NCI-H2171 treated with DMSO at 0.1 percent for 48 hours (cell line): ENCODE measurements at regions not wholly inside any gene's neighbourhood (a gene's known extent, or its start where the extent isn't known, plus 50 kb on each side); places are given as distances from the start of the nearest gene placed in this dataset.

Experiments
- DNase-seq: peaks from one replicate; lab custom pipeline; 2025; lab: John Stamatoyannopoulos, UW

DNA sequence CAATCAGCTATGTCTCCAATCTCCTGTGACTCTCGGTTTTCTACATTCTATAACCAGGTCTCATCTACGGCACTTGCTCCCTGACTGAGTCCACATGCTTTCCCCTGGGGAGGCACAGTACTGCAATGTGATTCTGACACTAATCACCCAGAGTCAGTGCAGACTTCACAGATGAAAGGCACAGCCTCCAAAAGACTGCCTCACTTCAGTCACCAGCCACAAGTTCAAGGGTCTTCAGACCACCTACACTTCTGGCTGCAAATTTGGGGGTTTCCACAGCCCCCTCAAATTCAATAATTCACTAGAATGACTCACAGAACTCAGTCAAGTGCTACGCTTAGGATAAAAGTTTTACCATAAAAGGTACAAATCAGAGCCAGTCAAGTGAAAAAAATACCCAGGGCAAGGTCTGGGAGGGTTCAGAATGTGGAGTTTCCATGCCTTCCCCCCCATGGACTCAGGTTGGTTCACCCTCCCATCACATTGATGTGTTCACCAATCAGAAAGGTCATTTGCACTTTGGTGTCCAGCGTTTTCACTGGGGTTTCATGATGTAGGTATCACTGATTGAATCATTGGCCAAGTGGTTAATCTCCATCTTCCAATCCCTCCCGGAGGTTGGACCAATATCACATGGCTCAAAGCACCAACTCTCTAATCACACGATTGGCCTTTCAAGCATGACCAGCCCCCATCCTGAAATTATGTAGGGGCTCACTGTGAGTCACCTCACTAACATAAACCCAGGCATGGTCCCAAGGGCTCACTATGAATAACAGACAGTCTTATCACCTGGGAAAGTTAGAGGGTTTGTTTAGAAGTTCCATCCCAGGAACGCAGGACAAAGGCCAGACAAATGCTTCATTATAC is 182.9 kb upstream of the CAMK1G start:
- no peak for DNase-seq

DNA sequence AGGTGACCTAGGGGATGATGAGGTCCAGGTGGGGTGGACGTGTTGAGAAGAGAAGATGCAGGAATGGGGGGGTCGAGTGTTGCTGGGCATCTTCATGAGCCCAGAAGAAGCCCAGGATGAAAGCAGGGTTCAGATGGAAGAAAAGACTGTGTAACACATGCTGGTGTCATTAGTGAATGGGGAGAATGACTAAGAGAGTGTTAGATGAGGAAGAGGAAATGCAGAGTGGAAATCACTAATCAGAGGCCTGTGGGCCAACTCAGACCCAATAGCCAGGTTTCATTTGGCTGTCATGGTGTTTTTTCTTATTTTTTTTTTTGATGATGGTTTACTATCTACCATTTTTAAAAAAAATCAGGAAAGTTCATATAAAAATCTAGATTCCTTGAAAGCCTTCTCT is 180.8 kb upstream of the CAMK1G start:
- DNase-seq = no peak

DNA sequence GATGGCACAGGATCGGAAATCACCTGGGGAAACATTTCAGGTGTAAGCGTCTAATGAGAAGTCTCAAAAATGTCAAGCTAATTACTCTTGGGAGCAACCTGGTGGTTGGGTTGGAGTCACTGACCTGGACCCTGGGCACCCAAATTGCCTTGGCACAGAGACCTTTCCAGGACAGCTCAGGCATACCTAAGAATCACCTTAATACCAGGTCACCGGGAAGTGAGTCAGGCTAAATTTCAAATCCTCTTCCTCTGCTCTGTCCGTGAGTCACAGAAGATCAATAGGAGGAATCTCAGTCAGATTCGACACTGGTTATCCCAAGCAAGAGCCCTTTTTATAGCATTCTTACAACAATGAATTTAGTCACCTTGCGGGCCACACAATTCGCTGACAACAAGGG is 179.6 kb upstream of the CAMK1G start:
- no peak for DNase-seq

DNA sequence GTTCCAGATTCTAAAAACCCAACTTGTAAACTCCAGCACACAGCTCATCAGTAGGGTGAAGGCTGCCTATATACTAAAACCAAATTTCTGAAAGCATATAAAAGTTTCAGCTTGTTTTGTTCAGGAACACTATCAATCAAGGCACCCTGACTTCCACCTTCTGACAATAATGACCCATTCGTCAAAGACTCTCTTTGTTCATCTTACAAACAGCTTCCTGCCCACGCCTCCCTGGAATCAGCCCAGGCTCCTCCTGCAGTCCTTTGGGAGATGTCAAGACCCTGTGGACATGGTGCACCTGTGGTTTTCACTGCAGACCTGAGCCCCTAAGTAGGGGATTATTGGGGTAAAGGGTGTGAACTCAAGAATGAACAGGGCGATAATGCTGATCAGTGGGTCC is 178.9 kb upstream of the CAMK1G start:
- no peak for DNase-seq

DNA sequence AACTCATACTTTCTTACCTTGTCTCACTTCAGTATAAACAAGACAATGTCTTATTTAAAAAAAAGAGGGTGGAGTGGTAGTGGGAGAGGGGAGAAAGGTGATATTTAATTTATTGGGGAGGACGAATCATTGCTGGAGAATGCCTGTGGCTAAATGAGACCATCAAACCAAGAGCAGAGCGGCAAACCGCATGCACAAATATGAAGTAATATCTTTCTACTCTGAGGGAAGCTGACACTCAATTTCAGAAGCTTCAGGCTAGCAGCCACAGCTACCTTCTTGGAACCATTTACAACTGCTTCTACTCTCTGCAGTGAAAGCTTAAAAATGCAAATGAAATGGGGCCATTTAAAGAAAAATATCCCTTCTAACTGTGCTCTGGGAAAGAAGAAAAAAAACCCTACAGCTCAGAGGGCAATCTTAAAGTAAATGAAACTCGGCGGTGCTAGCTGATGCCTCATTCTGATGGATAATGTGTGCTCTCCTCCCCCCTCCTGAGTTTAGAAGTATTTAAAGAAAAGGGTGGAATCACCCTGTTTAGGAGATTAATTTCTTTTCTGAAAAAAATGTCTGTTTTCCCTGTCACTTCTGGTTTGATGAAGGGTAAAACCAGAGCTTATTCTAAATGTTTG is 178.2 kb upstream of the CAMK1G start:
- DNase-seq = no peak

DNA sequence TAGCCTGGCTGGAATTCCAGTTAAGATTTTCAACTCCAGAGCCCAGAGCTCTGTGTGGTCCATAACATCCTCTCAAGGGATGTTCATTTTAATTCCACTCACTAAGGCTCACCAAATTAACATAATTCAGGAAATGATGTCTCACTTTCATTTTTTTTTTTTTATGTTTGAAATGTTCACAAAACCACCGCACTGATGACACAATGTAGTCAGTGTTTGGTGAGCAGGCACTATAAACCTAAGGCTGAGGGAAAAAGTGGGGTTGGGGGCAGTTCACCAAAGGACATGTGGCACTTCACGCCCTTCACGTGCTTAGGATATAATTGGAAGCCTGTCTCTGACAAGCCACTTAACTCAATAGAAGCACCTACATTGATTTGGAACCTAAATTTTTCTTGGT is 177.3 kb upstream of the CAMK1G start:
- no peak for DNase-seq

DNA sequence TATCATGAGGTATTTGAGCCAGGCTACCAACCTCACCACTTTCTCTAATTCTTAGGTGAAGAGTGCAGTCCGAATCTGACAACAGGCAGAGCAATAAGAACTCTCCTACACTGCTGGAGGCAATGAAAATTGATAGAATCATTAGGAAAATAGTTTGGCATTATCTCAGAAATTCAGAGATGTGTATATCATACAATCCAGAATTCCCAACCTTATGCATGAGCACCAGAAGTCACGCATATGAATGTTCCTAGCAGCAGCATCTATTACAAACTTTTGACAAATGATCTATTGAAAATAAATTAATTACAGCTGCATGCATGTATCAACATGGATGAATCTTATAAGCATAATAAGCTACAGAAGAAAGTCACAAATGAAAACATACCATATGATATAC is 176.9 kb upstream of the CAMK1G start:
- no peak for DNase-seq

DNA sequence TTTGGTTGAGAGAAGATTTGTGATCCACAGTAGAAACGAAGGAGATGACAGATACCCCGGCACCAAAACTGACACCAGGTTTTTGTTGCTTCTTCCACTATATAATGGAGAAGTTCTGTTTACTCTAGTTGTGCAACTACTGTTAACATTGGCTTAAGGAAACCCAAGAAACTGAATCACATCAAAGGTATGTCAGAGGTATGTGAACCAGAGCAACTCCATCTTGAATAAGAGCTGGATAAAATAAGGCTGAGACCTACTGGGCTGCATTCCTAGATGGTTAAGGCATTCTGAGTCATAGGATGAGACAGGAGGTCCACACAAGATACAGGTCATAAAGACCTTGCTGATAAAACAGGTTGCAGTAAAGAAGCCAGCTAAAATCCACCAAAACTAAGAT is 173.7 kb upstream of the CAMK1G start:
- DNase-seq = no peak

DNA sequence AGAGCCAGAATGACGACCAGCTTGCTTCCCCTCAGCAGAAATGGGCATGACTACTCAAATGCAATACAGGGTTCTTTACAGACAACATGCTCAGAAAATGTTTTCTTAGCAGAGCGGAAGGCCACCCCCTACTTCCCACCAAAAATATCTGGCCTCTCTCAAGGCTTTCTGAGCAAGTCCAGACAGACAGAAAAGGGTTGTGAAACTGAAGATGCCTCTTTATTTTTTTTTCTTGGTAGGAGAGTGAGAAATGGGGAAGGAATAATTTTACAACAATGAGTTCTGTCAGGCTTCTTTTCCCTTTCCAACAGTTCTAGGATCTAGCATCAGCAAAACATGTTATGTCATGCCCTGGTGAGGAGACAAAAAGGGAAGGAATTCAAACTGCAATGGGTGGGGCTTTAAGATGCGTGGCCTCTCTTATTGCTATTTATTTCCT is 172.0 kb upstream of the CAMK1G start:
- DNase-seq = peak; percentile 51

DNA sequence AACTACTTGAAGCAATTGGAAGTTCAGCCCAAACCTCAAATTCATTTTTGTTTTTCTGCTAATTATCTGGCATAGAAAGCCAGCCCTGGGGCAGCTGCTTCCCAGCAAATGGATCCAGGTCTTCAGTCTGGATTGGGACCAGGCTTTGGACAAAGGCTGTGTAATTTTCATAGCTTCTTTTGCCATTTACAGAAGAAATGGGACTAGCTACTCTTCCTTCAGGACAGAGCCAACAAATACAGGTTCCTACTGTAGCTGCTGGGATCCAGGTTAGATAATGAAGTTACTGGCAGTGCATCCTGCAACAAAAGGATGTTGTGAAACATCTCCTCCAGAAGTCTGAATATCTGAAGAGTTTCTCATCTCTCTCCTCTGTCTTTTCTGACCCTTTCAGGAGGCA is 171.5 kb upstream of the CAMK1G start:
- no peak for DNase-seq

DNA sequence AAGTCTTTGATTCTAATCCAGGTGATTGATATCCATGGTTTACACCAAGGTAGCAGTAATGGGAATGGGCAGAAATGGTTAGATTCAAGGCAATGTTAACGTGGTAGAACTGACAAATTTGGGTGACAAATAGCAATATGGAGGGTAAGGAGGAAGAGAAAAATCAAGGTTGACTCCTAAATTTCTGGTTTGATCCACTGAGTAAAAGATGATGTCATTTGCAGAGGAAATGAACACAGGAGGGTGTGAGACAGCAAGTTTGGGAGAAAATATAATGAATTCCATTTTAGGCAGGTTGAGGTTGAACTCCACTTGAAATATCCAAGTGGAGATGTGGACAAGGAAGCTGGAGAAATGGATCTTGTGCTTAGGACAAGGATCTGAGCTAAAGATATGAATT is 170.9 kb upstream of the CAMK1G start:
- DNase-seq = no peak

DNA sequence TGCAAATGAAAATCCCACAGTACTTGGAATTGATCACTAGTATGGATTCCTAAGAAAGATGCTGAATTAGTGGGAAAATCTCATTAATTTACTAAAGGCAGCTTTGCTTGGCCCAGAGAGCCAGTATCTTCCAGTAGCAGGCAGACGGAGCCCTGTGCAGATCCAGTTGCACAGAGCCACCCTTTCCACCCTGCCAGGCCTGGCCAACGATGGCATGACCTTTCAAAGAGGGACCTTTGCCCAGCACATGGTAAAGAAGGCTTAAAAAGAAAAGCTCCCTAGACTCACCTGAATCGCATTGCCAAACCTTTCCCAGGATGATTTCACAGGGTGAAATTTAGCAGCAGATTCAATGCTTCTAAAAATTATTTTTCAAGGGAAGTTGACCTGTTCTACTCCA is 170.5 kb upstream of the CAMK1G start:
- no peak for DNase-seq

DNA sequence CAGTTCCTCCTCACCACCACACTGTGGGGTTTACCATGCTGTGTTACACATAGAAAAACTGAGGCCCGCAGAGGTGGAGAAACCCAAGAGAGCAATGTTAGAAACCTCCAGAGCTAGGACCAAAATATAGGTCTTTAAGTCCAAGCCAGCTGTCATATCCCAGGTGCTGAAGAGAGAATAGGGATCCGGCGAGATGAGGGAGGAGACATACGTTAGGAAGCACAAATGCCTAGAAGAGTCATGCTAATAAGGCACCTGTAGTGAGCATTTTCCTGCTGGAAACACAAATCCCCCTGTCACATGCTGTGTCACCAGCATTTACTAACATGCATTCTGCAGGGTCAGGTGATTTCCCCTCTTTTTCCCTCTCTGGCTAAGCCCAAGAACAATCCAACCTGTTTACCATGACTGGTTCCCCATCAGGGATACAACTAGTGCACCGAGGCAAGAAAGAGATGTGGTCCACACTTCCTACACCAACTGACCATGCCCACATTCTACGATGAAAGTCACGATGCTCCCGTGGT is 168.6 kb upstream of the CAMK1G start:
- DNase-seq = no peak

DNA sequence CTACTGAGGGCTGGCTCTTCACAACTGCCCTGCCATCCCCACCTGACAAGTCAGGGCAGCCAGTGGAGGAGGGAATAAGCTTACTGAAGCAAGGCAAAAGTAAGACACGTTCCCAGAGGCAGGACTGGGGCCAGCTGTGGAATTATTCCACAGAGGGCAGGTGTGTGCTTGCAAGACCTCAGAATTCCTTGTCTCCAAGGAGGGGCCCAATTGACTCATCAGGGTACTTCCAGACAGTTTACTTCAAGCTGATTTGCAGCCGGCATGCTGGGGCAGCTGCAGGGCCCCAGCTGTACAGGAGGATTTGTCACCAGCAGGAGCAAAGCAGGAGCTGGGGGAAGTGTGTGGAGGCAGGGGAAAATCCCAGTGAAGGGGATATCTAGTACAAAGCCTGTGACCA is 167.5 kb upstream of the CAMK1G start:
- DNase-seq = peak; percentile 97

DNA sequence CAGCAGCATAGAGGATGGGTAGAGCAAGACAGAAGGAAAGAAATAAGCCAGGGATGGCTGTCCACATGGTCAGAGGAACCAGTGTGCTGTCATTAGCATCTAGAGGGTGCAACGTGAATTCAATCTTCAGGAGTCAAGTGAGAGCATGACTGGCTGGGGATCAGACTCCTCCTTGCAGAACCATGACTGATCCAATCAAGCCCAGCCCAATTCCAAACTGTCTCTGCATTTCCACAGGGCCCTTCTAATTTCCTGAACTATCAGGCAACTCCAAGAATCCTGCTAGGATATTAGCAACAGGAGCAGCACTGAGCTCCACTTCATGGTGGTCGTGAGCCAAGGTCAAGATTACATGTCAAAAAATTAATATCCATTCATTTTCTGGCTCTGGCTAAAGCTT is 166.8 kb upstream of the CAMK1G start:
- DNase-seq = no peak

DNA sequence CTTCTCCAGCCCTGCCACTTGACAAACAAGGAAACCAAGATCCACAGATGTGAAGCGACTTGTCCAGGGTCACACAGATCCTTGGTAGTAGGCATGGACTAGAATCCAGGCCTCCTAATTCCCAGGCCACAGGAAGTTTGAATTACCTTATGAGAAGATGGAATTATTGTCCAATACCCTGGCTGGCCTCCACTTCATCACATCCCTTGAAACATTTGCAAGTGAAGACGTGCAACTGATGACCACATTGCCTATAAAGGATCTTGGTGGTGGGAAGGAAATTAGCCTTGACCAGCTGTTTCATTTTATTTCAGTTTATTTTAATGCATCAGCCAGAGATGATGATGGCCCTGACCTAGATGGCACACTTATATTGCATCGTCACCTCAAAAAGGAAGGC is 165.8 kb upstream of the CAMK1G start:
- no peak for DNase-seq

DNA sequence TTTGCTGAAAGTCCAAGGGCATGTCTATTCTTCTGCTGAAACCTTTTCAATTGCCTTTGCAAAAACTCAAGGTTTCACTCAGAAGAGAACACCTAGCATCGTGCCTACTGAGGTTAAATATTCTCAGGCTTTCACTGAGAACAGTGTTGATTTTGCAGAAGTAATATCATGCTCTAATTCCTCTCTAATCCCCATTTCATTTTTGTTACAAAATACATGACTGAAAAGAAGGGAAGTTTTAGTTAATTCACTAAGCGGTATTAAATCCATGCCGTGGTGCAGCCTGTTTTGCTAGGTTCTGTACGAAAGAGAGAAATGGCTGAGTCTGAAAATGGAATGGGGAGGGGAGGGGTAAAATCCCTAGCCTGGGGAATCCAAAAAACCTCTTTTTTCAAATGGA is 163.2 kb upstream of the CAMK1G start:
- no peak for DNase-seq

DNA sequence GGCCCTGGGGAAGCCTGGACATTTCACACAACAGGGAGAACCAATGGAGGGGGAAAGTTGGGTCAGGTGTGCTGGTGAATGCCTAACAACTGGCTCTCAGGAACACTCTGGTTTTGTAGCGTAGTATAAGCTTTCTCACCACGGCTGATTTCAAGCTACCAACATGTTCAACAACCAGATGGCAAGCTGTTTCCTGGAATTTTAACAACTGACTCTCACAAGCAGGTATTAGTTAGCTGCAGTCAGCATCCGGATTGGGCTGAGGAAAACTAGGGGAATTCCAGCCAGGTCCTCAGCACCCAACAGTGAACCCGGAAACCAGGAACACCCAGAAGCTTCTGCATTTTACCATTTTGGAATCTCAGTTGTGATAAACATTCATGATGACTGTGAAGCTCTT is 162.3 kb upstream of the CAMK1G start:
- DNase-seq = peak; percentile 39

DNA sequence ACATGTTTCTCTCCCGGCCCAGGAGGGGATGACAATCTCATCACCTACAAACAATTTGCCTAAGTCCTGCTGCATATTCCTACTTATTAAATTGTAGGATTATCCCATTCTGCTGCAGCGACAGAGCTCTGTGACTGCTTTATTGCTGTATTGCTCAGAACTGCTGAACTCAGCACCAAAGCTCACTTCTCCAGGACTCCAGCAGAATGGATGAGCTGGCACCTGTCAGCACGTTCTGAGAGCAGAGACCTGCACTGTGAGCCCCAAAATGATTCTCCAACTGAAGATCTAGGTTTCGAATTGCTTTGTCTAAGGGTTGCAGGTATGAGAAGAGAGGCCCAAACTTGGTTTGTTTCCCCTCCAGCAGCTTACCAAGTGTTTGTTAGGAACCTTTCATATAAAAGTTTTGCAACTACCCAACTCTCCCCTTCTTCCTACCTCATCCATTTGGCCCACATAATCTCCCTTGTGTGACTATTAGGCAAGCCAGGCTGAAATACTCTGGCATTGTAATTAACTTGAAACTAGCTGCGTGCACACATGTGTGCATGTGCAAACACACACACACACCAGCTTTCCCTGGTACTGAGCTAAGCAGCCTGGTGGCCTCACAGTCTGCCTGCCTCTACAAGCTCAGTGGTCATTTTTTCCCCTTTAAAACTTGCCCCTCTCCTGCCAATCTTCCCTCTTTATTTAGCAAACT is 161.4 kb upstream of the CAMK1G start:
- no peak for DNase-seq

DNA sequence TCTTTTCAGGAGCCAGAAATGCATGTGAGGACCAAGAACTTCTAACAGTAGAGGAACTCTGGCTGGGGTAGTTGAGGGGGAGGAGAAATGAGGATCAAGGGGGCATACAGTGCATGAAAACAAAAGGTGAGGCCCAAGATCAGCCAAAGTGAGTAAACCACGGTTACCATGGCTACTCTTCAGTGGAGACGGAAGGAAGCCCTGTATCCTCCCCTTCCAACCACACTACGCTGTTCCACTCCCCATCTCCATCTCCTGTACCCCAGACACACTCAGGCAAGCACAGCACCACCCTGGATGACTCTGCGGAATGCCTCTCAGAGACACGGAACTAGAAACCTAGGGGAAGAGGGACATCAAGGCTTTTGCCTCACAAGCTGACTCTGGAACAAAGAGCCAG is 157.6 kb upstream of the CAMK1G start:
- no peak for DNase-seq

DNA sequence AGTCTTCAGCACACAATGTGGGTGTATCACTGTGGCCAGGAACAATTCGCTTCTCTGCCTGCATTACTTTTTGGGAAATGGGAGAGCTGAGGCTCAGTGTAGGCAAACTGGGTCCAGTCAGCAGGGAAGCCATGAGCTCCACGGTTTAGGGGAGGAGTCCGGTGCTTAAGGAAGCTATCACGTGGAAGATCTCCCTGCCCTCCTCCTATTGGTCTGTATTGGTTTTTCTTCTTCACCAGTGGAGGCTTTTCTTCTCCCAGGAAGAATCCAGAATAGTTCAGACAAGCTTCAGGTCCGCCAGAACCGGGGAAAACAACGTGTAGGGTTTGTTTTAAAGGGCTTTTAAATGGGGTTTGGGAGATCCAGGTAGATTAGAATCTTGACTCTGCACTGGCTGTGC is 156.2 kb upstream of the CAMK1G start:
- no peak for DNase-seq

DNA sequence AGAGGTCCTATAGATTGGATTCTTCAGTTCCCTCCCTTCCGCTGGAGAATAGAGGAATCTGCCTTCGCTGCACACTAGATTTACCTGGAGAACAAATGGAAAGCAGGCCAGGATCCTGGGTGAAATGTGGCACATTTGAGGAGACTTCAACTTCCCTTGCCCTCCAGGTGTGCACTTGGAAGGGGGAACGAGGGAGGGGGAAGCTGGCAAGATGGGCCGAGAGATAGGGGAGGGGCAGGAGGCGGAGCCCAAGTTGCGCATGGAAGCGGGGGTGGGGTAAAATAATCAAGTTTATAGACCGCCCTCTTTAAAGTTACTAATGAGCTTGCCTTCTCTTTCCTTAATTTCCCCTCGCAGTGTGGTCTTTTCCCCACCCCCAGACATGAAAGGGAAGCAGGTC is 155.7 kb upstream of the CAMK1G start:
- no peak for DNase-seq
